ENCODE measurements at regions not wholly inside any gene's neighbourhood (a gene's known extent, or its start where the extent isn't known, plus 50 kb on each side); places are given as distances from the start of the nearest gene placed in this dataset.
"Not testable (repeated sequence)": the region's sequence is repeated elsewhere in the genome, so short reads cannot be mapped to it uniquely, and the experiment has no call there.

GRCh38 chr5:71817891-71818290 lies 98.8 kb downstream of the CARTPT start:
- CTCF ChIA-PET, result interaction anchor here (2.1 kb wide), 1 partner anchor 10 kb away, joined by 6 read pairs; no protein-coding TSS in a partner anchor
- Histone ChIP-seq H3K4me2 (no peak overlapping the region), H3K4me3 (no peak overlapping the region), H3K27ac (no peak overlapping the region), H3K4me1 (no peaks in the 10 kb centered on the region), H3K9me3 (peaks cover 7% of the 10 kb centered on the region; the same call in 1 of the 3 replicates)
- no peak for ATAC-seq
- 47% methylated on average over 7 of the region's 7 CpGs for WGBS (ENCODE audit: missing lambda C conversion rate)
- FAIRE-seq, result no peak
- TF ChIP-seq SREBF2 (IDR thresholded peaks at IDR 0.05) (no peak), ZSCAN20 (CRISPR knock-in tag; IDR thresholded peaks at IDR 0.05) (no peak), RARB (CRISPR knock-in tag; IDR thresholded peaks at IDR 0.05) (no peak), RFX5 (IDR thresholded peaks at IDR 0.05) (no peak), HOXA7 (CRISPR knock-in tag; IDR thresholded peaks at IDR 0.05) (no peak), NFE2L2 (conservative IDR thresholded peaks at IDR 0.05; ENCODE audit: low read length) (no peak), ZFP36 (IDR thresholded peaks at IDR 0.05; ENCODE audit: borderline replicate concordance, partially characterized antibody) (no peak), FOSL2 (IDR thresholded peaks at IDR 0.05) (no peak), FOSL2 (CRISPR knock-in tag; IDR thresholded peaks at IDR 0.05) (no peak), JUNB (IDR thresholded peaks at IDR 0.05) (no peak), POLR2AphosphoS2 (conservative IDR thresholded peaks at IDR 0.05; ENCODE audit: low read length) (no peak), ZNF302 (CRISPR knock-in tag; IDR thresholded peaks at IDR 0.05) (no peak), RCOR1 (IDR thresholded peaks at IDR 0.05; ENCODE audit: low read depth, low read length) (no peak), MAFK (IDR thresholded peaks at IDR 0.05; ENCODE audit: partially characterized antibody) (no peak), EHMT2 (IDR thresholded peaks at IDR 0.05; ENCODE audit: low read depth) (no peak), REST (IDR thresholded peaks at IDR 0.05) (no peak)
- TF ChIP-seq, protein P1, sequence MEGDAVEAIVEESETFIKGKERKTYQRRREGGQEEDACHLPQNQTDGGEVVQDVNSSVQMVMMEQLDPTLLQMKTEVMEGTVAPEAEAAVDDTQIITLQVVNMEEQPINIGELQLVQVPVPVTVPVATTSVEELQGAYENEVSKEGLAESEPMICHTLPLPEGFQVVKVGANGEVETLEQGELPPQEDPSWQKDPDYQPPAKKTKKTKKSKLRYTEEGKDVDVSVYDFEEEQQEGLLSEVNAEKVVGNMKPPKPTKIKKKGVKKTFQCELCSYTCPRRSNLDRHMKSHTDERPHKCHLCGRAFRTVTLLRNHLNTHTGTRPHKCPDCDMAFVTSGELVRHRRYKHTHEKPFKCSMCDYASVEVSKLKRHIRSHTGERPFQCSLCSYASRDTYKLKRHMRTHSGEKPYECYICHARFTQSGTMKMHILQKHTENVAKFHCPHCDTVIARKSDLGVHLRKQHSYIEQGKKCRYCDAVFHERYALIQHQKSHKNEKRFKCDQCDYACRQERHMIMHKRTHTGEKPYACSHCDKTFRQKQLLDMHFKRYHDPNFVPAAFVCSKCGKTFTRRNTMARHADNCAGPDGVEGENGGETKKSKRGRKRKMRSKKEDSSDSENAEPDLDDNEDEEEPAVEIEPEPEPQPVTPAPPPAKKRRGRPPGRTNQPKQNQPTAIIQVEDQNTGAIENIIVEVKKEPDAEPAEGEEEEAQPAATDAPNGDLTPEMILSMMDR (IDR thresholded peaks at IDR 0.05), result no peak
- POLR2A ChIA-PET, result no interaction called here
- no peak for DNase-seq (ENCODE audit: low read depth in 1 of 2, low spot score in 1 of 2)

DNA sequence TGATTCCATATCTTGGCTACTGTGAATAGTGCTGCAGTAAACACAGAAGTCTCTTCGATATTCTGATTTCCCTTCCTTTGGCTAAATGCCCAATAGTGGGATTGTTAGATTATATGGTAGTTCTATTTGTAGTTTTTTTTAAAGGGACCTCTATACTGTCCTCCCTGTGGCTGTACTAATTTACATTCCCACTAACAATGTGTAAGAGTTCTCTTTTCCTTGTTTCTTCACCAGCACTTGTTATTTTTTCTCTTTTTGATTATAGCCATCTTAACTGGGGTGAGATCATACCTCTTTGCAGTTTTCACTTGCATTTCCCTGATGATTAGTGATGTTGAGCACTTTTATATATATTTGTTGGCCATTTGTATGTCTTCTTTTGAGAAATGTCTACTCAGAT lies 102.0 kb downstream of the CARTPT start:
- POLR2A ChIA-PET, result no interaction called here
- WGBS (ENCODE audit: missing lambda C conversion rate), result 25% methylated on average over 1 of the region's 1 CpG
- no peak for FAIRE-seq

GRCh38 chr5:71822065-71822464 lies 103.0 kb downstream of the CARTPT start:
- H3K4me1 ChIP-seq; POLR2A ChIA-PET; H3K4me3 ChIP-seq; DNase-seq (ENCODE audit: low read depth in 1 of 2, low spot score in 1 of 2); H3K4me2 ChIP-seq; ATAC-seq; H3K27ac ChIP-seq: not testable (repeated sequence)
- CTCF ChIA-PET, result interaction anchor here (1.4 kb wide), 1 partner anchor 40 kb away, joined by 3 read pairs; no protein-coding TSS in a partner anchor
- FAIRE-seq, result peak; percentile 39
- H3K9me3 ChIP-seq, result peaks cover 26% of the 10 kb centered on the region; the same call in 2 of the 3 replicates

More for the DNA sequence above, 102.0 kb downstream of the CARTPT start:
- Histone ChIP-seq H3K4me2 (no peak overlapping the region), H3K4me3 (no peak overlapping the region), H3K4me1 (no peaks in the 10 kb centered on the region), H3K27ac (no peak overlapping the region), H3K9me3 (peaks cover 16% of the 10 kb centered on the region; the same call in 2 of the 3 replicates)
- no peak for DNase-seq (ENCODE audit: low read depth in 1 of 2, low spot score in 1 of 2)
- no peak for ATAC-seq
- CTCF ChIA-PET, result interaction anchor here (0.7 kb wide), 1 partner anchor 97 kb away, joined by 5 read pairs; no protein-coding TSS in a partner anchor
- TF ChIP-seq REST (IDR thresholded peaks at IDR 0.05), result no peak
- no peak for TF ChIP-seq PBX3 (IDR thresholded peaks at IDR 0.05)

All from A549 (cell line).